Hepatocyte (in vitro differentiated cells): ENCODE measurements at regions not wholly inside any gene's neighbourhood (a gene's known extent, or its start where the extent isn't known, plus 50 kb on each side); places are given as distances from the start of the nearest gene placed in this dataset.

Source experiments
- EZH2 ChIP-seq: fragments of 200-600 bp; sonication (generic); IDR thresholded peaks from 2 replicates; pipeline ENCODE4 v1.6.1; 2016; ENCODE audit warnings: antibody characterized with exemption, mild to moderate bottlenecking, borderline replicate concordance
- EZH2phosphoT487 ChIP-seq: fragments of 200-600 bp; sonication (generic); IDR thresholded peaks from one replicate; pipeline ENCODE4 v1.6.1; 2018; ENCODE audit warnings: antibody characterized with exemption, mild to moderate bottlenecking, low read depth, moderate library complexity; ENCODE audit not compliant: unreplicated experiment, severe bottlenecking

- no peak for TF ChIP-seq EZH2
- TF ChIP-seq EZH2phosphoT487 = no peak
Measured at GRCh38 chr2:162926907-162927306, 88.3 kb upstream of the KCNH7 start.
